ENCODE measurements at regions not wholly inside any gene's neighbourhood (a gene's known extent, or its start where the extent isn't known, plus 50 kb on each side); places are given as distances from the start of the nearest gene placed in this dataset.

GRCh38 chr6:121533321-121533841 lies 97.9 kb downstream of the GJA1 start:
- Mint-ChIP-seq H3K9me3 (ENCODE audit: unreplicated experiment) (no peaks in the 10 kb centered on the region), H3K27ac (ENCODE audit: unreplicated experiment) (no peak overlapping the region), H3K36me3 (ENCODE audit: unreplicated experiment) (no peaks in the 10 kb centered on the region), H3K4me1 (ENCODE audit: unreplicated experiment) (no peaks in the 10 kb centered on the region), H3K27me3 (ENCODE audit: unreplicated experiment) (no peaks in the 10 kb centered on the region), H3K4me3 (ENCODE audit: unreplicated experiment) (no peak overlapping the region)
- DNase-seq (ENCODE audit: extremely low spot score, unreplicated experiment): no peak
- no peak for TF ChIP-seq CTCF (IDR thresholded peaks at IDR 0.05)

GRCh38 chr6:121535777-121536176 lies 100.3 kb downstream of the GJA1 start:
- Mint-ChIP-seq H3K27ac (ENCODE audit: unreplicated experiment) (no peak overlapping the region), H3K4me1 (ENCODE audit: unreplicated experiment) (no peaks in the 10 kb centered on the region), H3K36me3 (ENCODE audit: unreplicated experiment) (no peaks in the 10 kb centered on the region), H3K4me3 (ENCODE audit: unreplicated experiment) (no peak overlapping the region), H3K27me3 (ENCODE audit: unreplicated experiment) (no peaks in the 10 kb centered on the region), H3K9me3 (ENCODE audit: unreplicated experiment) (no peaks in the 10 kb centered on the region)
- no peak for DNase-seq (ENCODE audit: extremely low spot score, unreplicated experiment)
- TF ChIP-seq CTCF (IDR thresholded peaks at IDR 0.05): no peak

- no peak overlapping the region for H3K4me3 Mint-ChIP-seq (ENCODE audit: unreplicated experiment)
- no peaks in the 10 kb centered on the region for H3K4me1 Mint-ChIP-seq (ENCODE audit: unreplicated experiment)
- no peaks in the 10 kb centered on the region for H3K27me3 Mint-ChIP-seq (ENCODE audit: unreplicated experiment)
- no peaks in the 10 kb centered on the region for H3K36me3 Mint-ChIP-seq (ENCODE audit: unreplicated experiment)
- no peak overlapping the region for H3K27ac Mint-ChIP-seq (ENCODE audit: unreplicated experiment)
- no peak for TF ChIP-seq CTCF (IDR thresholded peaks at IDR 0.05)
- H3K9me3 Mint-ChIP-seq (ENCODE audit: unreplicated experiment): no peaks in the 10 kb centered on the region
- DNase-seq (ENCODE audit: extremely low spot score, unreplicated experiment): no peak
Measured at GRCh38 chr6:121536345-121536744, 100.9 kb downstream of the GJA1 start.

- no peaks in the 10 kb centered on the region for H3K9me3 Mint-ChIP-seq (ENCODE audit: unreplicated experiment)
- no peaks in the 10 kb centered on the region for H3K36me3 Mint-ChIP-seq (ENCODE audit: unreplicated experiment)
- TF ChIP-seq CTCF (IDR thresholded peaks at IDR 0.05): no peak
- DNase-seq (ENCODE audit: extremely low spot score, unreplicated experiment): no peak
- peaks cover 6% of the 10 kb centered on the region for H3K4me1 Mint-ChIP-seq (ENCODE audit: unreplicated experiment)
- no peak overlapping the region for H3K27ac Mint-ChIP-seq (ENCODE audit: unreplicated experiment)
- no peak overlapping the region for H3K4me3 Mint-ChIP-seq (ENCODE audit: unreplicated experiment)
- no peaks in the 10 kb centered on the region for H3K27me3 Mint-ChIP-seq (ENCODE audit: unreplicated experiment)
Measured at GRCh38 chr6:121539439-121539838, 104.0 kb downstream of the GJA1 start.

- H3K9me3 Mint-ChIP-seq (ENCODE audit: unreplicated experiment): no peaks in the 10 kb centered on the region
- no peak for TF ChIP-seq CTCF (IDR thresholded peaks at IDR 0.05)
- H3K4me3 Mint-ChIP-seq (ENCODE audit: unreplicated experiment): no peak overlapping the region
- H3K4me1 Mint-ChIP-seq (ENCODE audit: unreplicated experiment): peaks cover 6% of the 10 kb centered on the region
- H3K27me3 Mint-ChIP-seq (ENCODE audit: unreplicated experiment): no peaks in the 10 kb centered on the region
- no peak overlapping the region for H3K27ac Mint-ChIP-seq (ENCODE audit: unreplicated experiment)
- DNase-seq (ENCODE audit: extremely low spot score, unreplicated experiment): no peak
- no peaks in the 10 kb centered on the region for H3K36me3 Mint-ChIP-seq (ENCODE audit: unreplicated experiment)
Measured at GRCh38 chr6:121540210-121540609, 104.8 kb downstream of the GJA1 start.
